ENCODE measurements at regions not wholly inside any gene's neighbourhood (a gene's known extent, or its start where the extent isn't known, plus 50 kb on each side); places are given as distances from the start of the nearest gene placed in this dataset.

DNA sequence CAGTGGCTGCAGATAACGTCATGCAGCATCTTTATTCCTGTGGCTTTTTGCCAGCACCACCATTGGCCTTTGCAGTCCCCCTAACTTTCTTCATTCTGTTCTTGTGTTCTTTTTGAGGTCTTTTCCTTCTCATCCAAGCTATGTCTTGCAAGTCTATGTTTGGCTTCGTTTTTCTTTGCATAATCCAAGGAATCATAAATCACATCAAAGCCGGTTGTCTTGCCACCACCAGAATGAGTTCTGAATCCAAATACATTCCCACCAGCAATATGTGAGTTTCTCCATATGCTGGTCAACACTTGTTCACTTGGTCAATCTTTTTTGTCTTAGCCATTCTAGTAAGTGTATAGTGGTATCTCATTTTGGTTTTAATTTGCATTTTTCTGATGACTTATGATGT lies 70.6 kb upstream of the AK4 start:
- TF ChIP-seq, protein P1, sequence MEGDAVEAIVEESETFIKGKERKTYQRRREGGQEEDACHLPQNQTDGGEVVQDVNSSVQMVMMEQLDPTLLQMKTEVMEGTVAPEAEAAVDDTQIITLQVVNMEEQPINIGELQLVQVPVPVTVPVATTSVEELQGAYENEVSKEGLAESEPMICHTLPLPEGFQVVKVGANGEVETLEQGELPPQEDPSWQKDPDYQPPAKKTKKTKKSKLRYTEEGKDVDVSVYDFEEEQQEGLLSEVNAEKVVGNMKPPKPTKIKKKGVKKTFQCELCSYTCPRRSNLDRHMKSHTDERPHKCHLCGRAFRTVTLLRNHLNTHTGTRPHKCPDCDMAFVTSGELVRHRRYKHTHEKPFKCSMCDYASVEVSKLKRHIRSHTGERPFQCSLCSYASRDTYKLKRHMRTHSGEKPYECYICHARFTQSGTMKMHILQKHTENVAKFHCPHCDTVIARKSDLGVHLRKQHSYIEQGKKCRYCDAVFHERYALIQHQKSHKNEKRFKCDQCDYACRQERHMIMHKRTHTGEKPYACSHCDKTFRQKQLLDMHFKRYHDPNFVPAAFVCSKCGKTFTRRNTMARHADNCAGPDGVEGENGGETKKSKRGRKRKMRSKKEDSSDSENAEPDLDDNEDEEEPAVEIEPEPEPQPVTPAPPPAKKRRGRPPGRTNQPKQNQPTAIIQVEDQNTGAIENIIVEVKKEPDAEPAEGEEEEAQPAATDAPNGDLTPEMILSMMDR (IDR thresholded peaks at IDR 0.05), result no peak
- no peak for TF ChIP-seq POLR2A (IDR thresholded peaks at IDR 0.05)
